H9 (cell line): ENCODE measurements at regions not wholly inside any gene's neighbourhood (a gene's known extent, or its start where the extent isn't known, plus 50 kb on each side); places are given as distances from the start of the nearest gene placed in this dataset.

Experiments used
- DNase-seq: peaks from one replicate; pipeline ENCODE4 v3.0.0-alpha.2; 2017
- H2AFZ ChIP-seq: one replicate; pipeline ENCODE4 v1.6.1; 2013; ENCODE audit warnings: mild to moderate bottlenecking, low read length, control low read depth, moderate library complexity
- H2AK5ac ChIP-seq: 2 replicates; pipeline ENCODE4 v1.6.1; 2013; ENCODE audit warnings: low read length, control low read depth, mixed read lengths; ENCODE audit not compliant: insufficient read length
- H2BK120ac ChIP-seq: one replicate; pipeline ENCODE4 v1.6.1; 2013; ENCODE audit warnings: low read depth, mild to moderate bottlenecking, low read length, control low read depth, inconsistent platforms; ENCODE audit not compliant: poor library complexity, severe bottlenecking
- H2BK12ac ChIP-seq: 2 replicates; pipeline ENCODE4 v1.6.1; 2013; ENCODE audit warnings: low read length, control low read depth, mixed read lengths, low read depth; ENCODE audit not compliant: insufficient read length
- H2BK15ac ChIP-seq: 2 replicates; pipeline ENCODE4 v1.6.1; 2013; ENCODE audit warnings: low read depth, low read length, control low read depth
- H2BK20ac ChIP-seq: one replicate; pipeline ENCODE4 v1.6.1; 2013; ENCODE audit warnings: low read depth, mild to moderate bottlenecking, low read length, control low read depth, inconsistent platforms; ENCODE audit not compliant: poor library complexity, severe bottlenecking
- H2BK5ac ChIP-seq: 2 replicates; pipeline ENCODE4 v1.6.1; 2013; ENCODE audit warnings: low read length, control low read depth, mixed read lengths; ENCODE audit not compliant: insufficient read length
- H3K14ac ChIP-seq: 2 replicates; pipeline ENCODE4 v1.6.1; 2013; ENCODE audit warnings: low read length, control low read depth; ENCODE audit not compliant: insufficient read depth
- H3K18ac ChIP-seq: 2 replicates; pipeline ENCODE4 v1.6.1; 2013; ENCODE audit warnings: low read depth, mild to moderate bottlenecking, mixed read lengths, low read length, control low read depth; ENCODE audit not compliant: insufficient read length
- H3K23ac ChIP-seq: 2 replicates; pipeline ENCODE4 v1.6.1; 2013; ENCODE audit warnings: low read length, control low read depth, mixed read lengths, low read depth; ENCODE audit not compliant: insufficient read length
- H3K23me2 ChIP-seq: 2 replicates; pipeline ENCODE4 v1.6.1; 2013; ENCODE audit warnings: low read depth, mild to moderate bottlenecking, mixed read lengths, low read length, control low read depth; ENCODE audit not compliant: insufficient read length, poor library complexity, severe bottlenecking
- H3K27ac ChIP-seq: 2 replicates; pipeline ENCODE4 v1.5.1; 2013; ENCODE audit warnings: low read length, control low read depth, mixed read lengths, low read depth; ENCODE audit not compliant: insufficient read length
- H3K27me3 ChIP-seq: 2 replicates; pipeline ENCODE4 v1.6.1; 2013; ENCODE audit warnings: low read length, control low read depth, inconsistent platforms; ENCODE audit not compliant: insufficient read depth
- H3K4ac ChIP-seq: 2 replicates; pipeline ENCODE4 v1.6.1; 2013; ENCODE audit warnings: low read depth, mild to moderate bottlenecking, control low read depth, inconsistent platforms, low read length, moderate library complexity
- H3K4me1 ChIP-seq: 2 replicates; pipeline ENCODE4 v1.6.1; 2013; ENCODE audit warnings: low read length, control low read depth, inconsistent platforms; ENCODE audit not compliant: insufficient read depth
- H3K4me2 ChIP-seq: 2 replicates; pipeline ENCODE4 v1.6.1; 2013; ENCODE audit warnings: low read length, control low read depth, mixed read lengths; ENCODE audit not compliant: insufficient read length, insufficient read depth
- H3K56ac ChIP-seq: 2 replicates; pipeline ENCODE4 v1.6.1; 2013; ENCODE audit warnings: low read depth, mild to moderate bottlenecking, mixed read lengths, low read length, control low read depth; ENCODE audit not compliant: insufficient read length
- H3K79me1 ChIP-seq: 2 replicates; pipeline ENCODE4 v1.6.1; 2013; ENCODE audit warnings: low read depth, mild to moderate bottlenecking, moderate library complexity, low read length, control low read depth, inconsistent platforms; ENCODE audit not compliant: insufficient read depth, poor library complexity, severe bottlenecking
- H3K79me2 ChIP-seq: 2 replicates; pipeline ENCODE4 v1.6.1; 2013; ENCODE audit warnings: low read length, control low read depth, inconsistent platforms; ENCODE audit not compliant: insufficient read depth
- H3K9ac ChIP-seq: 2 replicates; pipeline ENCODE4 v1.6.1; 2013; ENCODE audit warnings: low read length, control low read depth, mixed read lengths; ENCODE audit not compliant: insufficient read length; ENCODE audit errors: extremely low read depth
- H3K9me3 ChIP-seq: one replicate; pipeline ENCODE4 v1.6.1; 2013; ENCODE audit warnings: low read depth, low read length, inconsistent platforms; ENCODE audit not compliant: control insufficient read depth
- H3T11ph ChIP-seq: one replicate; pipeline ENCODE4 v1.6.1; 2013; ENCODE audit warnings: mild to moderate bottlenecking, low read length, control low read depth, inconsistent platforms
- H4K20me1 ChIP-seq: one replicate; pipeline ENCODE4 v1.6.1; 2013; ENCODE audit not compliant: control insufficient read depth, insufficient read length, insufficient read depth
- H4K5ac ChIP-seq: 2 replicates; pipeline ENCODE4 v1.6.1; 2013; ENCODE audit warnings: low read depth, mild to moderate bottlenecking, mixed read lengths, low read length, control low read depth; ENCODE audit not compliant: insufficient read length
- H4K8ac ChIP-seq: replicated peaks from 2 replicates; pipeline ENCODE4 v1.6.1; 2013; ENCODE audit warnings: low read length, control low read depth, mixed read lengths, low read depth; ENCODE audit not compliant: insufficient read length
- H4K91ac ChIP-seq: 2 replicates; pipeline ENCODE4 v1.6.1; 2013; ENCODE audit warnings: low read depth, mild to moderate bottlenecking, moderate library complexity, mixed read lengths, low read length, control low read depth; ENCODE audit not compliant: insufficient read length
- H3K27ac Mint-ChIP-seq, 3 experiments: 2 replicates in 2 of 3; 3 replicates in 1 of 3; pipeline ENCODE4 v1.8.0; 2020 to 2021; ENCODE audit warnings: mixed read lengths in 3 of 3, mild to moderate bottlenecking in 1 of 3, moderate library complexity in 1 of 3
- H3K27me3 Mint-ChIP-seq: 2 replicates; pipeline ENCODE4 v1.8.0; 2021; ENCODE audit warnings: low read depth, mild to moderate bottlenecking, moderate library complexity, mixed read lengths
- H3K36me3 Mint-ChIP-seq, 3 experiments: 2 replicates in 2 of 3; 3 replicates in 1 of 3; pipeline ENCODE4 v1.8.0; 2020 to 2021; ENCODE audit warnings: low read depth in 3 of 3, mixed read lengths in 3 of 3; ENCODE audit not compliant: insufficient read depth in 1 of 3
- H3K4me1 Mint-ChIP-seq, 2 experiments: 2 replicates each; pipeline ENCODE4 v1.8.0; 2020; ENCODE audit warnings: mixed read lengths in 2 of 2
- H3K4me3 Mint-ChIP-seq, 2 experiments: 2 replicates in 1 of 2; 3 replicates in 1 of 2; pipeline ENCODE4 v1.8.0; 2020 to 2021; ENCODE audit warnings: mild to moderate bottlenecking in 2 of 2, mixed read lengths in 2 of 2, moderate library complexity in 1 of 2
- H3K9me3 Mint-ChIP-seq, 2 experiments: 2 replicates in 1 of 2; 3 replicates in 1 of 2; pipeline ENCODE4 v1.8.0; 2020; ENCODE audit warnings: mild to moderate bottlenecking in 2 of 2, mixed read lengths in 2 of 2, moderate library complexity in 1 of 2
- CTCF ChIP-seq: fragments of 200-600 bp; sonication (generic); conservative IDR thresholded peaks from 3 replicates; pipeline ENCODE4 v1.8.0; 2021; ENCODE audit warnings: antibody characterized with exemption, mild to moderate bottlenecking
- WGBS: extraction: QIAGEN DNeasy Blood & Tissue Kit; methylation state at CpG from one replicate; pipeline ENCODE4 v1.1.7; 2013; ENCODE audit warnings: missing lambda C conversion rate, low lambda C conversion rate, mixed read lengths; ENCODE audit not compliant: insufficient read length; ENCODE audit errors: extremely low coverage; 5-methylcytosine and 5-hydroxymethylcytosine counted together

- Histone ChIP-seq H3K56ac (no peak overlapping the region), H4K8ac (no peak overlapping the region), H3K79me2 (no peaks in the 10 kb centered on the region), H3K9me3 (no peaks in the 10 kb centered on the region), H3K27me3 (no peaks in the 10 kb centered on the region), H3K4me1 (peaks cover under 1% of the 10 kb centered on the region; the same call in 1 of the 2 replicates), H3K4ac (no peak overlapping the region), H3K9ac (no peak overlapping the region), H3K4me2 (no peak overlapping the region), H4K91ac (no peak overlapping the region), H3K23me2 (no peaks in the 10 kb centered on the region), H4K20me1 (no peaks in the 10 kb centered on the region), H3K79me1 (no peaks in the 10 kb centered on the region), H2AFZ (no peak overlapping the region), H2BK120ac (no peak overlapping the region), H2BK5ac (no peak overlapping the region), H4K5ac (no peak overlapping the region), H2BK12ac (no peak overlapping the region), H3K14ac (no peak overlapping the region), H2AK5ac (no peak overlapping the region), H3K18ac (no peak overlapping the region), H3T11ph (no peak overlapping the region), H2BK20ac (no peak overlapping the region), H3K23ac (no peak overlapping the region), H2BK15ac (no peak overlapping the region), H3K27ac (no peak overlapping the region)
- no peaks in the 10 kb centered on the region for H3K27me3 Mint-ChIP-seq
- H3K9me3 Mint-ChIP-seq = no peaks in the 10 kb centered on the region
- DNase-seq = no peak
- H3K36me3 Mint-ChIP-seq = no peaks in the 10 kb centered on the region
- H3K4me1 Mint-ChIP-seq = peaks cover 10 to 13% of the 10 kb centered on the region in 2 experiments
- no CpG with 5 or more reads among the region's 5 CpGs for WGBS
- H3K4me3 Mint-ChIP-seq = no peak overlapping the region
- TF ChIP-seq CTCF = no peak
- H3K27ac Mint-ChIP-seq = no peak overlapping the region
Observed at GRCh38 chr5:35487233-35488025, 130.2 kb upstream of the SPEF2 start.
